SU-DHL-6 (cell line): ENCODE measurements at regions not wholly inside any gene's neighbourhood (a gene's known extent, or its start where the extent isn't known, plus 50 kb on each side); places are given as distances from the start of the nearest gene placed in this dataset.
"Not testable (repeated sequence)": the region's sequence is repeated elsewhere in the genome, so short reads cannot be mapped to it uniquely, and the experiment has no call there.

Experiments
- H2AFZ ChIP-seq: fragments of 200-600 bp; sonication (generic); 2 replicates; pipeline ENCODE4 v1.6.1; 2014; ENCODE audit warnings: low read depth, mild to moderate bottlenecking, moderate library complexity, mixed read lengths, antibody characterized with exemption, low read length; ENCODE audit not compliant: severe bottlenecking
- H3F3A ChIP-seq: fragments of 200-600 bp; shearing (Covaris generic); 2 replicates; pipeline ENCODE4 v1.6.0; 2016; ENCODE audit warnings: antibody characterized with exemption, mild to moderate bottlenecking; ENCODE audit not compliant: insufficient read depth
- H3K27ac ChIP-seq: fragments of 200-600 bp; sonication (generic); 2 replicates; pipeline ENCODE4 v1.5.1; 2016; ENCODE audit warnings: low read depth, mild to moderate bottlenecking, low read length, moderate library complexity, mixed read lengths
- H3K27me3 ChIP-seq: fragments of 200-600 bp; sonication (generic), shearing (Covaris generic); 2 replicates; pipeline ENCODE4 v1.6.0; 2014; ENCODE audit warnings: mild to moderate bottlenecking, low read length
- H3K36me3 ChIP-seq: fragments of 200-600 bp; sonication (generic); 2 replicates; pipeline ENCODE4 v1.6.1; 2014; ENCODE audit warnings: mild to moderate bottlenecking, low read length, mixed read lengths
- H3K4me2 ChIP-seq: fragments of 300-600, 200-600 bp; shearing (Covaris generic), sonication (generic); 2 replicates; pipeline ENCODE4 v1.6.0; 2014; ENCODE audit warnings: low read length, low read depth, mild to moderate bottlenecking; ENCODE audit not compliant: poor library complexity, severe bottlenecking
- H3K4me3 ChIP-seq: fragments of 200-600 bp; sonication (generic); 2 replicates; pipeline ENCODE4 v1.5.1; 2014; ENCODE audit warnings: antibody characterized with exemption, low read length, mild to moderate bottlenecking, mixed read lengths; ENCODE audit not compliant: insufficient read depth, poor library complexity, severe bottlenecking
- H3K79me2 ChIP-seq: fragments of 200-600 bp; sonication (generic); 2 replicates; pipeline ENCODE4 v1.6.1; 2014; ENCODE audit warnings: mild to moderate bottlenecking, low read length, moderate library complexity; ENCODE audit not compliant: insufficient read depth
- H3K9ac ChIP-seq: fragments of 200-600 bp; sonication (generic); 2 replicates; pipeline ENCODE4 v1.7.0; 2014; ENCODE audit warnings: mild to moderate bottlenecking, low read length
- H3K9me2 ChIP-seq: fragments of 200-600 bp; sonication (generic); replicated peaks from 2 replicates; pipeline ENCODE4 v1.6.1; 2014; ENCODE audit warnings: low read length; ENCODE audit not compliant: insufficient read depth
- H3K9me3 ChIP-seq: fragments of 200-600 bp; sonication (generic); 2 replicates; pipeline ENCODE4 v1.6.1; 2014; ENCODE audit warnings: low read length, mixed read lengths; ENCODE audit not compliant: insufficient read depth
- H4K20me1 ChIP-seq: fragments of 200-600 bp; sonication (generic); 2 replicates; pipeline ENCODE4 v1.6.1; 2014; ENCODE audit warnings: low read depth, mild to moderate bottlenecking, antibody characterized with exemption, low read length, moderate library complexity, mixed read lengths
- EZH2phosphoT487 ChIP-seq: fragments of 200-600 bp; sonication (generic), shearing (Covaris generic); conservative IDR thresholded peaks from 2 replicates; pipeline ENCODE4 v1.6.1; 2018; ENCODE audit warnings: mild to moderate bottlenecking, antibody characterized with exemption, low read length, moderate library complexity, mixed read lengths
- TF ChIP-seq, protein P1 (sequence below): fragments of 200-600 bp; sonication (generic); IDR thresholded peaks from one replicate; pipeline ENCODE4 v1.5.1; 2017; ENCODE audit warnings: antibody characterized with exemption, mild to moderate bottlenecking, low read length, moderate library complexity; ENCODE audit not compliant: insufficient read depth, poor library complexity, severe bottlenecking

DNA sequence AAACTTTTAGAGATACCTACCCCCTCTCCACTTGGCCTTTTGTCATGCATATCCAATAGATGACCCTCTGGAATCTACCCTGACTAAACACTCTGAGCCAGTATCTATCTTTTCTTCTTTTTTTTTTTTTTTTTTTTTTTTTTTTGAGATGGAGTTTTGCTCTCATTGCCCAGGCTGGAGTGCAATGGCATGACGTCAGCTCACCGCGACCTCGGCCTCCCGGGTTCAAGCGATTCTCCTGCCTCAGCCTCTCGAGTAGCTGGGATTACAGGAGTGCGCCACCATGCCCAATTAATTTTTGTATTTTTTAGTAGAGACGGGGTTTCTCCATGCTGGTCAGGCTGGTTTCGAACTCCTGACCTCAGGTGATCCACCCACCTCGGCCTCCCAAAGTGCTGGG lies 50.8 kb upstream of the GRIN2B start:
- not testable (repeated sequence) for H3K79me2 ChIP-seq, H3K4me3 ChIP-seq, H3K36me3 ChIP-seq, H3K4me2 ChIP-seq, H3F3A ChIP-seq, H2AFZ ChIP-seq, H4K20me1 ChIP-seq, H3K9ac ChIP-seq, H3K9me2 ChIP-seq, H3K27me3 ChIP-seq, H3K27ac ChIP-seq, H3K9me3 ChIP-seq

DNA sequence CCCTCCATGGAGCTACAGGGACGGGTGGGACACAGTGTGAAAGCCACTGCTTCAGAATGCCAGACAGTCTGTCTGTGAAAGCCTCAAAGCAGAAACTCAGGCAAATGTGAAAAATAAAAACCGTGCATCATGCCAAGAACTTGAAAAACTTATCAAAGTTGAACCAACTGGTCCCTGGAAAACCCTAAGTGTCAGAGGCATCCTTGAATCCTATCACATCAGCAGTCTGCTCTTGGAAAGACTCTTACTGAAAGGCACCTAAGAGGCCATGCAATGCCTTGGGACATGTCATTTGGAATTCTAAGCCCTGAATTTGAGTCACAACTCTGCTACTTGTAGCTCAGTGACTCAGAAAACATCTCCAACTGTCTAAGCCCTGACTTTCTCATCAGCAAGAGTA lies 62.4 kb upstream of the GRIN2B start:
- Histone ChIP-seq H3K4me2 (no peak overlapping the region), H3K27me3 (no peaks in the 10 kb centered on the region), H3K27ac (no peak overlapping the region), H3K9me2 (no peaks in the 10 kb centered on the region), H4K20me1 (no peaks in the 10 kb centered on the region), H3K4me3 (no peak overlapping the region), H2AFZ (no peak overlapping the region), H3F3A (no peaks in the 10 kb centered on the region), H3K36me3 (no peaks in the 10 kb centered on the region), H3K79me2 (no peaks in the 10 kb centered on the region), H3K9me3 (no peaks in the 10 kb centered on the region), H3K9ac (no peak overlapping the region)
- TF ChIP-seq, protein P1, sequence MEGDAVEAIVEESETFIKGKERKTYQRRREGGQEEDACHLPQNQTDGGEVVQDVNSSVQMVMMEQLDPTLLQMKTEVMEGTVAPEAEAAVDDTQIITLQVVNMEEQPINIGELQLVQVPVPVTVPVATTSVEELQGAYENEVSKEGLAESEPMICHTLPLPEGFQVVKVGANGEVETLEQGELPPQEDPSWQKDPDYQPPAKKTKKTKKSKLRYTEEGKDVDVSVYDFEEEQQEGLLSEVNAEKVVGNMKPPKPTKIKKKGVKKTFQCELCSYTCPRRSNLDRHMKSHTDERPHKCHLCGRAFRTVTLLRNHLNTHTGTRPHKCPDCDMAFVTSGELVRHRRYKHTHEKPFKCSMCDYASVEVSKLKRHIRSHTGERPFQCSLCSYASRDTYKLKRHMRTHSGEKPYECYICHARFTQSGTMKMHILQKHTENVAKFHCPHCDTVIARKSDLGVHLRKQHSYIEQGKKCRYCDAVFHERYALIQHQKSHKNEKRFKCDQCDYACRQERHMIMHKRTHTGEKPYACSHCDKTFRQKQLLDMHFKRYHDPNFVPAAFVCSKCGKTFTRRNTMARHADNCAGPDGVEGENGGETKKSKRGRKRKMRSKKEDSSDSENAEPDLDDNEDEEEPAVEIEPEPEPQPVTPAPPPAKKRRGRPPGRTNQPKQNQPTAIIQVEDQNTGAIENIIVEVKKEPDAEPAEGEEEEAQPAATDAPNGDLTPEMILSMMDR, result no peak
- TF ChIP-seq EZH2phosphoT487, result no peak

DNA sequence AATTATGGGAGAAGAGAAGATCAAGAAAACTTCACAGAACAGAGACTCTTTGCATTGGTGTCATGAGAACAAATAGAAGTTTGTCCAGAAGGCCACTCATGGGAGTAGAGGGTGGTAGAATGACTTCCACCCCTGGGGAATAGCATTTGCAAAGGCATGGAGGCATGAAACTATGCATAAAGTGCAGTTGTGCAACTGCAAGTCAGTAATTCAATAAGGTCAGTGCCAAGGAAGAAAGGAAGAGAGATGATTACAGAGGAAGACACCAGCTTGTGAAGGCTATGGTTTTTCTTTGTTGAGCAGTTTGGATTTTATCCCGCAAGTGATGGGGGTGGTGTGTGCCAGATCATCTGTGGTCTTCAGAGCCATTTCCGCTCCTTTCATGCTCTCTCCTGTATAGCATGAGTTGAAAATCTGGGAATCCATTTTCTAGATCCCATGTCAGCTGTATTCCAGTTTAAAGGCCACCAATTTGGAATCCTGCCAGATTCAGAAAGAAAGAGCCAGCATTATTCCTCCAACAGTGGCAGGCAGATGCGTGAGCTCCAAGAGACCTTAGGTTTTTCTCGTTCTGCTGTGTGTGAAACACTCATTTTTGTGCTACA lies 67.6 kb upstream of the GRIN2B start:
- TF ChIP-seq EZH2phosphoT487, result no peak
- TF ChIP-seq, protein P1, result no peak
- Histone ChIP-seq H3K36me3 (no peaks in the 10 kb centered on the region), H4K20me1 (no peaks in the 10 kb centered on the region), H2AFZ (no peak overlapping the region), H3F3A (no peaks in the 10 kb centered on the region), H3K9me2 (no peaks in the 10 kb centered on the region), H3K4me2 (no peak overlapping the region), H3K27ac (no peak overlapping the region), H3K9ac (no peak overlapping the region), H3K9me3 (no peaks in the 10 kb centered on the region), H3K79me2 (no peaks in the 10 kb centered on the region), H3K4me3 (no peak overlapping the region), H3K27me3 (no peaks in the 10 kb centered on the region)

DNA sequence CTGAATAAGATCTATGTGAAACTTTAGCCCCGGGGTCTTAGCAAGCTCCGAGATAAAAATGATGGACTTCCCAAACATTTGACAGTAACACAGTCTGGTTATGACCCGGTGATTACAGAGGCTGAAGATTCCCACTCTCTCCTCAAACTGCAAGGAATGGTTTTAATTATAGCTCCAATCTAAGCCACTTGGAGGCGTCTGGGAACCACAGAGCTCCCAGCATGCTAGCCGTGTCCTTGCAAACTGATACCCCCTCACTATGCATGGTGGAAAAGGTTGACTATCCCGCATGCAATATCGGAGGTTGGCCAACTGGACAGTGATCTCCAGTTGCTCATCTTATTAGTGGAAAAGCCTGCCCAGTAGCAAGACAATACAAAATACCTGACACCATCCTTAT lies 76.5 kb upstream of the GRIN2B start:
- no peak overlapping the region for H2AFZ ChIP-seq
- no peak overlapping the region for H3K9ac ChIP-seq
- H3K27ac ChIP-seq, result no peak overlapping the region
- no peaks in the 10 kb centered on the region for H3K9me2 ChIP-seq
- H3K27me3 ChIP-seq, result no peaks in the 10 kb centered on the region
- no peak overlapping the region for H3K4me2 ChIP-seq
- H3K36me3 ChIP-seq, result no peaks in the 10 kb centered on the region
- H3K79me2 ChIP-seq, result no peaks in the 10 kb centered on the region
- H3K4me3 ChIP-seq, result no peak overlapping the region
- TF ChIP-seq, protein P1, result no peak
- TF ChIP-seq EZH2phosphoT487, result no peak
- no peaks in the 10 kb centered on the region for H4K20me1 ChIP-seq
- H3F3A ChIP-seq, result no peaks in the 10 kb centered on the region
- no peaks in the 10 kb centered on the region for H3K9me3 ChIP-seq
